ENCODE measurements at regions not wholly inside any gene's neighbourhood (a gene's known extent, or its start where the extent isn't known, plus 50 kb on each side); places are given as distances from the start of the nearest gene placed in this dataset.

- no peak for TF ChIP-seq FOXA1 (IDR thresholded peaks at IDR 0.05)
- TF ChIP-seq CTCF (IDR thresholded peaks at IDR 0.05; ENCODE audit: low read depth, low read length, missing input control), result no peak
- no peak for TF ChIP-seq YY1 (IDR thresholded peaks at IDR 0.05)
- no peak for TF ChIP-seq JUND (IDR thresholded peaks at IDR 0.05)
- no peak for TF ChIP-seq EGR1 (IDR thresholded peaks at IDR 0.05; ENCODE audit: low read depth in 2 of 2)
Measured at GRCh38 chr12:42992826-42993225, 403.3 kb upstream of the PRICKLE1 start.

Measured in liver (tissue), 3 donors.